H1 (cell line): ENCODE measurements at regions not wholly inside any gene's neighbourhood (a gene's known extent, or its start where the extent isn't known, plus 50 kb on each side); places are given as distances from the start of the nearest gene placed in this dataset.

Experiments
- EP300 ChIP-seq, 2 experiments: IDR thresholded peaks; 1 replicate in 1 of 2; 2 replicates in 1 of 2; pipeline ENCODE4 v1.6.1; 2011 to 2012; ENCODE audit warnings: low read depth in 2 of 2, low read length in 2 of 2, mild to moderate bottlenecking in 2 of 2, borderline replicate concordance in 1 of 2, inconsistent platforms in 1 of 2, moderate library complexity in 1 of 2
- SAP30 ChIP-seq: fragments of 300-600 bp; sonication (generic); IDR thresholded peaks from 2 replicates; pipeline ENCODE4 v1.7.1; 2012; ENCODE audit warnings: low read length, moderate library complexity, mild to moderate bottlenecking, inconsistent platforms; ENCODE audit not compliant: insufficient read depth, insufficient replicate concordance
- SIN3A ChIP-seq, 2 experiments: IDR thresholded peaks in 1 of 2; conservative IDR thresholded peaks in 1 of 2; 2 replicates each; pipeline ENCODE4 v1.6.1; 2011 to 2012; ENCODE audit warnings: low read length in 2 of 2, improper control_type of control experiment in 1 of 2, low read depth in 1 of 2, mild to moderate bottlenecking in 1 of 2

DNA sequence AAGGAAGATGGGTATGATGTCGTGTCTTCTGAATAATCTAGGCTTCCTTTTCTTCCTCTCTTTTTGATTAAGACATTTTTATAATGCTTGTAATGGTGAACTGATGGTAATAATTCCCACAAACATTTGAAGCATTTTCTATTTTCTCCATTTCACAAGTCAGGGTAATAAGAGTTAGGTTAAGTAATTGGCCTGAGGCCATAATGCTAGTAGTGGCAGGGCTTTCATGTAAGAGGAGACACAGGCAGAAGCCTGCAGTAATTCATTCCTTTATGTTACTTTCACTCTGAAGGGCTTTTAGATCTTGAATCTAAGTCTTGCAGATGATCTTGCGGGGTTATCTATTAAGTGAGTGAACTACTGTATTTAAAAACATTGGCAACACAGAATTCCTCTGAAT is 374.9 kb downstream of the MAT2B start (continued):
- no peak for TF ChIP-seq SIN3A (conservative IDR thresholded peaks at IDR 0.05 in 1 of 2, IDR thresholded peaks at IDR 0.05 in 1 of 2; ENCODE audit: low read depth in 1 of 2, low read length in 2 of 2)
- TF ChIP-seq SAP30: no peak
- TF ChIP-seq EP300 (IDR thresholded peaks at IDR 0.05; ENCODE audit: borderline replicate concordance in 1 of 2, low read depth in 2 of 2, low read length in 2 of 2): no peak
